Endodermal cell (in vitro differentiated cells): ENCODE measurements at regions not wholly inside any gene's neighbourhood (a gene's known extent, or its start where the extent isn't known, plus 50 kb on each side); places are given as distances from the start of the nearest gene placed in this dataset.

Source experiments
- DNase-seq: peaks from one replicate; pipeline ENCODE4 v3.0.0-alpha.2; 2017
- H3K27ac ChIP-seq: 2 replicates; pipeline ENCODE4 v1.5.1; 2013; ENCODE audit warnings: mild to moderate bottlenecking, low read depth, low read length, moderate library complexity
- H3K27me3 ChIP-seq: 2 replicates; pipeline ENCODE4 v1.6.1; 2013; ENCODE audit warnings: mild to moderate bottlenecking, low read length, moderate library complexity; ENCODE audit not compliant: insufficient read depth, control insufficient read depth, poor library complexity, severe bottlenecking
- H3K36me3 ChIP-seq: 2 replicates; pipeline ENCODE4 v1.7.0; 2013; ENCODE audit warnings: mild to moderate bottlenecking, low read length, moderate library complexity; ENCODE audit not compliant: control insufficient read depth, insufficient read depth
- H3K4me1 ChIP-seq: one replicate; pipeline ENCODE4 v1.7.0; 2013; ENCODE audit warnings: low read length; ENCODE audit not compliant: control insufficient read depth, insufficient read depth
- H3K4me3 ChIP-seq: 2 replicates; pipeline ENCODE4 v1.5.1; 2013; ENCODE audit warnings: mild to moderate bottlenecking, low read length, moderate library complexity
- H3K9ac ChIP-seq: 2 replicates; pipeline ENCODE4 v1.6.1; 2013; ENCODE audit warnings: mild to moderate bottlenecking, low read length, moderate library complexity; ENCODE audit not compliant: poor library complexity, severe bottlenecking; ENCODE audit errors: extremely low read depth
- H3K9me3 ChIP-seq: 2 replicates; pipeline ENCODE4 v1.6.1; 2013; ENCODE audit warnings: mild to moderate bottlenecking, low read length, moderate library complexity; ENCODE audit not compliant: control insufficient read depth
- H3K27ac Mint-ChIP-seq: 2 replicates; pipeline ENCODE4 v1.8.0; 2020; ENCODE audit warnings: mixed read lengths
- H3K27me3 Mint-ChIP-seq: 2 replicates; pipeline ENCODE4 v1.8.0; 2021; ENCODE audit warnings: mild to moderate bottlenecking, mixed read lengths; ENCODE audit not compliant: insufficient read depth
- H3K36me3 Mint-ChIP-seq: 2 replicates; pipeline ENCODE4 v1.8.0; 2020; ENCODE audit warnings: low read depth, mixed read lengths
- H3K4me1 Mint-ChIP-seq: 2 replicates; pipeline ENCODE4 v1.8.0; 2020; ENCODE audit warnings: mixed read lengths
- H3K4me3 Mint-ChIP-seq: 2 replicates; pipeline ENCODE4 v1.8.0; 2020; ENCODE audit warnings: mild to moderate bottlenecking, moderate library complexity, mixed read lengths
- H3K9me3 Mint-ChIP-seq: 2 replicates; pipeline ENCODE4 v1.8.0; 2020; ENCODE audit warnings: mild to moderate bottlenecking, mixed read lengths
- CTCF ChIP-seq: fragments of 200-600 bp; sonication (generic); conservative IDR thresholded peaks from 2 replicates; pipeline ENCODE4 v1.5.0; 2021; ENCODE audit warnings: antibody characterized with exemption, mild to moderate bottlenecking
- WGBS, 2 experiments: methylation state at CpG; one replicate each; pipeline versions ENCODE4 v1.1.5 to v1.1.7; 2013; ENCODE audit warnings: missing lambda C conversion rate in 2 of 2, mixed read lengths in 1 of 2; ENCODE audit not compliant: insufficient coverage in 1 of 2, insufficient read length in 1 of 2; 5-methylcytosine and 5-hydroxymethylcytosine counted together

DNA sequence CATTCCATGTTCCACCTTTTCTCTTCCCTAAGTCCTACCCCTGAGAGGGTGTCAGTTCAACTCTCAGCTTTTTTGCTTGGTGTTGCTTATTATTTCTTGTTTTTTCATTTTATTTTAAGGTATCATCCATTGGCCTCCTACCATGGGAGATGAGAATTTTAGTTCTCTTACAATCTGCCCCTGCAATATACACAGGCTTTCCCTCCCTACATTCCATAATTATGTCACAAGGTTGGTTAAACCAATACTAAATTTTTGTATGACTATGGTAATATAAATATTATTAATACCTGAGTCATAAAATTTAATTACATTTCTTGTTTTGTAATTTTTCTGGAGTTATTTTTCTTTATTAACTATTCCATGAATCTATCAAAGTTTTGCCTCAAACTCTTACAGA is 216.2 kb downstream of the SNX19 start:
- no peak overlapping the region for H3K27ac Mint-ChIP-seq
- H3K36me3 ChIP-seq, result no peaks in the 10 kb centered on the region
- no peaks in the 10 kb centered on the region for H3K27me3 ChIP-seq
- H3K4me1 ChIP-seq, result no peaks in the 10 kb centered on the region
- no peak overlapping the region for H3K27ac ChIP-seq
- no peaks in the 10 kb centered on the region for H3K4me1 Mint-ChIP-seq
- H3K4me3 ChIP-seq, result no peak overlapping the region
- no peak overlapping the region for H3K4me3 Mint-ChIP-seq
- no peak overlapping the region for H3K9ac ChIP-seq
- no peaks in the 10 kb centered on the region for H3K36me3 Mint-ChIP-seq
- no peak for DNase-seq
- no peaks in the 10 kb centered on the region for H3K9me3 Mint-ChIP-seq
- H3K27me3 Mint-ChIP-seq, result no peaks in the 10 kb centered on the region
- no peaks in the 10 kb centered on the region for H3K9me3 ChIP-seq
- no peak for TF ChIP-seq CTCF

GRCh38 chr11:130703489-130704190 is 212.6 kb downstream of the SNX19 start:
- H3K36me3 ChIP-seq, result no peaks in the 10 kb centered on the region
- no peaks in the 10 kb centered on the region for H3K4me1 ChIP-seq
- H3K27ac ChIP-seq, result no peak overlapping the region
- no peaks in the 10 kb centered on the region for H3K9me3 ChIP-seq
- no peaks in the 10 kb centered on the region for H3K36me3 Mint-ChIP-seq
- no peak overlapping the region for H3K4me3 Mint-ChIP-seq
- no peak overlapping the region for H3K4me3 ChIP-seq
- DNase-seq, result peak; percentile 15
- no peaks in the 10 kb centered on the region for H3K9me3 Mint-ChIP-seq
- no peak for TF ChIP-seq CTCF
- no peak overlapping the region for H3K27ac Mint-ChIP-seq
- no peak overlapping the region for H3K9ac ChIP-seq
- no peaks in the 10 kb centered on the region for H3K4me1 Mint-ChIP-seq
- no peaks in the 10 kb centered on the region for H3K27me3 ChIP-seq
- H3K27me3 Mint-ChIP-seq, result no peaks in the 10 kb centered on the region
- 92 to 96% methylated on average over 5 to 9 of the region's 9 CpGs for WGBS, 2 experiments

DNA sequence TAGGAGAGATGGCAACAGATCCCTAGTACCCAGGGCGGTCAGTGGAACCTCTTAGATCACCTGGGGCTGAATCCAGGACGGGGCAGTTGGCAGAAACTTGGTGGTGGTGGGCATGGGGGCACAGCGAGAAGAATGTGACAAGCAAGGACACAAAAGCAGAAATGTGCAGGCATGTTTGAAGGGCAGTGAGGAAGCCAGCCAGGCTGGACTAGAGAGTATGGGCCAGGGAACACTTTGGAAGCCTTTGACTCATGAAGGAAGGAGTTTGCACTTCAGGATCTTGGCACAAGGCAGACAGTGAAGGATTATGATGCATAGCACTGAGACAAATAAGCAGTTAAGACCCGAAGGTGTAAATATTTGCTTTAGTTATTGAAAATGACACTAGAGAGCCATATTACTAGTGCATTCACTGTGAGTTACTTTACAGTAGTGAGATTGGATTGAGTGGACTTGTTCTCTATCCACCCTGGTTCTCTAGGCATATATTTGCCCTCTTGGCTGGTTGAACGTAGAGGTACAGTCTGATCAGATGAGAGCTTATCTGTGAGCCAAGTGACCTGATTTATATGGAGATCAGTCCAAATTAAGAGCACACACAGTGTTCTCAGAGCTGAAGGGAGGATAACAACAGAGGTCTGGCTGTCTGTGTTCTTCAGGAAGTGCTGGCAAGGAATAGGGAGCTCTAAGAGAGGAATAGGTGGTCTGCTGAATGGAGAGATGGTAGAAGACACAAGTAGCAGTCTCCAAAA is 210.4 kb downstream of the SNX19 start:
- Mint-ChIP-seq H3K27me3 (peaks cover 3% of the 10 kb centered on the region), H3K4me1 (no peaks in the 10 kb centered on the region), H3K4me3 (no peak overlapping the region), H3K36me3 (no peaks in the 10 kb centered on the region), H3K9me3 (no peaks in the 10 kb centered on the region), H3K27ac (no peak overlapping the region)
- WGBS, 2 experiments, result 87 to 93% methylated on average over 4 to 5 of the region's 5 CpGs
- no peaks in the 10 kb centered on the region for H3K36me3 ChIP-seq
- peak; percentile 14 for DNase-seq
- no peak for TF ChIP-seq CTCF
- no peak overlapping the region for H3K4me3 ChIP-seq
- H3K9ac ChIP-seq, result no peak overlapping the region
- H3K27ac ChIP-seq, result no peak overlapping the region
- H3K27me3 ChIP-seq, result no peaks in the 10 kb centered on the region
- no peaks in the 10 kb centered on the region for H3K9me3 ChIP-seq
- H3K4me1 ChIP-seq, result no peaks in the 10 kb centered on the region
